NCI-H345 treated with DMSO at 0.1 percent for 48 hours (cell line): ENCODE measurements at regions not wholly inside any gene's neighbourhood (a gene's known extent, or its start where the extent isn't known, plus 50 kb on each side); places are given as distances from the start of the nearest gene placed in this dataset.

Experiments
- DNase-seq: peaks from one replicate; lab custom pipeline; 2025; ENCODE audit not compliant: unreplicated experiment; lab: John Stamatoyannopoulos, UW

- DNase-seq: no peak
These were observed 240.2 kb upstream of the SLC14A2 start for GRCh38 chr18:45374878-45375630.

- no peak for DNase-seq
These were observed 239.1 kb upstream of the SLC14A2 start for GRCh38 chr18:45376193-45376592.

GRCh38 chr18:45378308-45378707, 237.0 kb upstream of the SLC14A2 start:
- no peak for DNase-seq

- DNase-seq: no peak
These were observed 236.3 kb upstream of the SLC14A2 start for GRCh38 chr18:45378933-45379332.

GRCh38 chr18:45379903-45380302, 235.4 kb upstream of the SLC14A2 start:
- no peak for DNase-seq

GRCh38 chr18:45381282-45381681, 234.0 kb upstream of the SLC14A2 start:
- no peak for DNase-seq

- DNase-seq: no peak
These were observed 232.0 kb upstream of the SLC14A2 start for GRCh38 chr18:45383228-45383627.

GRCh38 chr18:45384137-45384961, 230.9 kb upstream of the SLC14A2 start:
- DNase-seq: peak; percentile 13

- DNase-seq: no peak
These were observed 230.3 kb upstream of the SLC14A2 start for GRCh38 chr18:45384962-45385315.

- DNase-seq: peak; percentile 35
These were observed 229.1 kb upstream of the SLC14A2 start for GRCh38 chr18:45386041-45386655.

- DNase-seq: no peak
These were observed 228.0 kb upstream of the SLC14A2 start for GRCh38 chr18:45387229-45387628.

GRCh38 chr18:45398448-45398847, 216.8 kb upstream of the SLC14A2 start:
- DNase-seq: no peak

GRCh38 chr18:45399146-45399545, 216.1 kb upstream of the SLC14A2 start:
- DNase-seq: no peak

GRCh38 chr18:45399643-45400042, 215.6 kb upstream of the SLC14A2 start:
- no peak for DNase-seq

- no peak for DNase-seq
These were observed 212.7 kb upstream of the SLC14A2 start for GRCh38 chr18:45402485-45403056.

GRCh38 chr18:45403341-45404049, 211.8 kb upstream of the SLC14A2 start:
- DNase-seq: no peak

- DNase-seq: no peak
These were observed 207.1 kb upstream of the SLC14A2 start for GRCh38 chr18:45408218-45408617.

- no peak for DNase-seq
These were observed 205.3 kb upstream of the SLC14A2 start for GRCh38 chr18:45409971-45410370.

- no peak for DNase-seq
These were observed 202.7 kb upstream of the SLC14A2 start for GRCh38 chr18:45412577-45412976.

- DNase-seq: no peak
These were observed 202.0 kb upstream of the SLC14A2 start for GRCh38 chr18:45413180-45413836.
